GM23338 (cell line): ENCODE measurements at regions not wholly inside any gene's neighbourhood (a gene's known extent, or its start where the extent isn't known, plus 50 kb on each side); places are given as distances from the start of the nearest gene placed in this dataset.

Experiments used
- ATAC-seq: fragments of 200-7000 bp; cut with Tn5 transposase; 3 replicates; pipeline ENCODE4 v1.9.1; 2020
- DNase-seq: peaks from one replicate; pipeline ENCODE4 v3.0.0-alpha.2; 2015; ENCODE audit warnings: low spot score
- H2AFZ ChIP-seq: fragments of 200-600 bp; sonication (generic); 2 replicates; pipeline ENCODE4 v1.8.0; 2016; ENCODE audit warnings: antibody characterized with exemption, mild to moderate bottlenecking, moderate library complexity
- H3F3A ChIP-seq: fragments of 200-600 bp; sonication (generic); replicated peaks from 2 replicates; pipeline ENCODE4 v1.8.0; 2017; ENCODE audit warnings: antibody characterized with exemption, mixed run types, low read depth
- H3K27ac ChIP-seq: fragments of 200-600 bp; sonication (generic); 2 replicates; pipeline ENCODE4 v1.6.1; 2016; ENCODE audit warnings: low read depth
- H3K27me3 ChIP-seq: fragments of 200-600 bp; sonication (generic); 2 replicates; pipeline ENCODE4 v1.8.0; 2016; ENCODE audit warnings: mild to moderate bottlenecking, mixed run types, moderate library complexity; ENCODE audit not compliant: insufficient read depth
- H3K36me3 ChIP-seq: fragments of 200-600 bp; sonication (generic); 2 replicates; pipeline ENCODE4 v1.8.0; 2016; ENCODE audit warnings: mild to moderate bottlenecking; ENCODE audit not compliant: insufficient read depth
- H3K4me1 ChIP-seq: fragments of 200-600 bp; sonication (generic); 2 replicates; pipeline ENCODE4 v1.8.0; 2016; ENCODE audit warnings: mild to moderate bottlenecking, moderate library complexity; ENCODE audit not compliant: insufficient read depth
- H3K4me2 ChIP-seq: fragments of 200-600 bp; sonication (generic); 2 replicates; pipeline ENCODE4 v1.7.1; 2017; ENCODE audit warnings: mixed run types
- H3K4me3 ChIP-seq: fragments of 200-600 bp; sonication (generic); 2 replicates; pipeline ENCODE4 v1.6.1; 2016; ENCODE audit warnings: mixed run types
- H3K79me2 ChIP-seq: fragments of 200-600 bp; sonication (generic); replicated peaks from 2 replicates; pipeline ENCODE4 v1.8.0; 2017; ENCODE audit warnings: mild to moderate bottlenecking; ENCODE audit not compliant: insufficient read depth
- H3K9me2 ChIP-seq: fragments of 200-600 bp; sonication (generic); 2 replicates; pipeline ENCODE4 v1.8.0; 2017; ENCODE audit not compliant: insufficient read depth
- H4K20me1 ChIP-seq: fragments of 200-600 bp; sonication (generic); replicated peaks from 2 replicates; pipeline ENCODE4 v1.8.0; 2017; ENCODE audit warnings: mild to moderate bottlenecking; ENCODE audit not compliant: insufficient read depth
- H3K27ac Mint-ChIP-seq: 2 replicates; pipeline ENCODE4 v1.8.0; 2020; ENCODE audit warnings: inconsistent platforms, mild to moderate bottlenecking, moderate library complexity, mixed read lengths
- H3K27me3 Mint-ChIP-seq: 3 replicates; pipeline ENCODE4 v1.8.0; 2022; ENCODE audit warnings: low read depth, mild to moderate bottlenecking, moderate library complexity, mixed read lengths, inconsistent platforms; ENCODE audit not compliant: insufficient read depth, poor library complexity
- H3K36me3 Mint-ChIP-seq: 3 replicates; pipeline ENCODE4 v1.8.0; 2021; ENCODE audit warnings: low read depth, mild to moderate bottlenecking, inconsistent platforms, moderate library complexity, mixed read lengths
- H3K4me1 Mint-ChIP-seq: 3 replicates; pipeline ENCODE4 v1.8.0; 2020; ENCODE audit warnings: mild to moderate bottlenecking, inconsistent platforms, mixed read lengths
- H3K4me3 Mint-ChIP-seq: 3 replicates; pipeline ENCODE4 v1.8.0; 2021; ENCODE audit warnings: moderate library complexity, mild to moderate bottlenecking, inconsistent platforms, mixed read lengths
- H3K9me3 Mint-ChIP-seq: 3 replicates; pipeline ENCODE4 v1.8.0; 2020; ENCODE audit warnings: moderate library complexity, mild to moderate bottlenecking, inconsistent platforms, mixed read lengths
- ETS1 ChIP-seq: IDR thresholded peaks from 2 replicates; pipeline ENCODE4 v1.6.1; 2016; ENCODE audit warnings: antibody characterized with exemption
- EZH2 ChIP-seq: fragments of 200-600 bp; sonication (generic); IDR thresholded peaks from one replicate; pipeline ENCODE4 v1.8.0; 2017; ENCODE audit warnings: antibody characterized with exemption, mild to moderate bottlenecking, low read depth; ENCODE audit not compliant: unreplicated experiment
- EZH2phosphoT487 ChIP-seq: fragments of 200-600 bp; sonication (generic); IDR thresholded peaks from one replicate; pipeline ENCODE4 v1.8.1; 2018; ENCODE audit warnings: antibody characterized with exemption; ENCODE audit not compliant: unreplicated experiment
- JUNB ChIP-seq: IDR thresholded peaks from one replicate; pipeline ENCODE4 v1.6.1; 2016; ENCODE audit warnings: antibody characterized with exemption; ENCODE audit not compliant: unreplicated experiment
- ZNF331 ChIP-seq: fragments of 250-450 bp; sonication (Bioruptor Pico); IDR thresholded peaks from 2 replicates; pipeline ENCODE4 v1.5.0; 2020; ENCODE audit warnings: low read depth, mild to moderate bottlenecking, moderate library complexity
- TF ChIP-seq, protein P1 (sequence below), 2 experiments: fragments of 200-600 bp in 1 of 2; sonication (generic) in 1 of 2; conservative IDR thresholded peaks; 2 replicates each; pipeline versions ENCODE4 v1.5.1 to v1.6.1; 2016 to 2017; ENCODE audit warnings: antibody characterized with exemption in 2 of 2, low read depth in 2 of 2, mild to moderate bottlenecking in 2 of 2, moderate library complexity in 1 of 2
- TF ChIP-seq, protein P2 (sequence below): IDR thresholded peaks from one replicate; pipeline ENCODE4 v1.6.1; 2018; ENCODE audit warnings: antibody characterized with exemption; ENCODE audit not compliant: unreplicated experiment

- TF ChIP-seq, protein P1, sequence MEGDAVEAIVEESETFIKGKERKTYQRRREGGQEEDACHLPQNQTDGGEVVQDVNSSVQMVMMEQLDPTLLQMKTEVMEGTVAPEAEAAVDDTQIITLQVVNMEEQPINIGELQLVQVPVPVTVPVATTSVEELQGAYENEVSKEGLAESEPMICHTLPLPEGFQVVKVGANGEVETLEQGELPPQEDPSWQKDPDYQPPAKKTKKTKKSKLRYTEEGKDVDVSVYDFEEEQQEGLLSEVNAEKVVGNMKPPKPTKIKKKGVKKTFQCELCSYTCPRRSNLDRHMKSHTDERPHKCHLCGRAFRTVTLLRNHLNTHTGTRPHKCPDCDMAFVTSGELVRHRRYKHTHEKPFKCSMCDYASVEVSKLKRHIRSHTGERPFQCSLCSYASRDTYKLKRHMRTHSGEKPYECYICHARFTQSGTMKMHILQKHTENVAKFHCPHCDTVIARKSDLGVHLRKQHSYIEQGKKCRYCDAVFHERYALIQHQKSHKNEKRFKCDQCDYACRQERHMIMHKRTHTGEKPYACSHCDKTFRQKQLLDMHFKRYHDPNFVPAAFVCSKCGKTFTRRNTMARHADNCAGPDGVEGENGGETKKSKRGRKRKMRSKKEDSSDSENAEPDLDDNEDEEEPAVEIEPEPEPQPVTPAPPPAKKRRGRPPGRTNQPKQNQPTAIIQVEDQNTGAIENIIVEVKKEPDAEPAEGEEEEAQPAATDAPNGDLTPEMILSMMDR (conservative IDR thresholded peaks at IDR 0.05; ENCODE audit: low read depth in 2 of 2) = no peak
- no peak for TF ChIP-seq EZH2
- no peak for TF ChIP-seq ETS1
- no peak for TF ChIP-seq EZH2phosphoT487
Observed at GRCh38 chr2:5897249-5897648, 205.1 kb downstream of the SOX11 start (continued).

DNA sequence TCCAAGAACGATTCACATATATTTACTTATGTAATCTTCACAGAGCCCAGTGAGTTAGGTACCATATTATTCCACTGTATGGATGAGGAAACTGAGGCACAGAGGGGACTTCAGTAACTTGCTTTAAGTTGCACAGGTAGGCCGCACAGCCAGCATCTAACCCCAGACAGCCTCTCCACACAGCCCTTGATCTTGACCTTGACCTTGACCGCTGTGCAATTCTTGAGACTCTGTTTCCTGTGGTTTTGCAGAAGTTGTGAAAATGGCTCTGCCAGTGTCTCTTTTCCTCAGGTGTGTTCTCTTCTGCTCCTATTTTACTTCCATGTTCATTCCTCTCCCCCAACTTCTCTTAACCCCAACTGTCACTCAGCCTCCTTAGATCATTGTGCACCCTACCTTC lies 206.5 kb downstream of the SOX11 start:
- Histone ChIP-seq H3K79me2 (no peaks in the 10 kb centered on the region), H3F3A (no peaks in the 10 kb centered on the region), H3K9me2 (0 out of 2 replicates have a peak, but pooled peaks cover 3% of the 10 kb centered on the region), H2AFZ (no peak overlapping the region), H4K20me1 (no peaks in the 10 kb centered on the region), H3K4me3 (no peak overlapping the region), H3K4me2 (no peak overlapping the region), H3K36me3 (no peaks in the 10 kb centered on the region), H3K4me1 (no peaks in the 10 kb centered on the region), H3K27me3 (no peaks in the 10 kb centered on the region), H3K27ac (no peak overlapping the region)
- no peak for DNase-seq
- Mint-ChIP-seq H3K4me1 (no peaks in the 10 kb centered on the region), H3K27ac (no peak overlapping the region), H3K9me3 (peaks cover 12% of the 10 kb centered on the region), H3K4me3 (no peak overlapping the region), H3K36me3 (no peaks in the 10 kb centered on the region), H3K27me3 (no peaks in the 10 kb centered on the region)
- TF ChIP-seq ZNF331 = no peak
- TF ChIP-seq, protein P1 (conservative IDR thresholded peaks at IDR 0.05; ENCODE audit: low read depth in 2 of 2) = no peak
- TF ChIP-seq, protein P2, sequence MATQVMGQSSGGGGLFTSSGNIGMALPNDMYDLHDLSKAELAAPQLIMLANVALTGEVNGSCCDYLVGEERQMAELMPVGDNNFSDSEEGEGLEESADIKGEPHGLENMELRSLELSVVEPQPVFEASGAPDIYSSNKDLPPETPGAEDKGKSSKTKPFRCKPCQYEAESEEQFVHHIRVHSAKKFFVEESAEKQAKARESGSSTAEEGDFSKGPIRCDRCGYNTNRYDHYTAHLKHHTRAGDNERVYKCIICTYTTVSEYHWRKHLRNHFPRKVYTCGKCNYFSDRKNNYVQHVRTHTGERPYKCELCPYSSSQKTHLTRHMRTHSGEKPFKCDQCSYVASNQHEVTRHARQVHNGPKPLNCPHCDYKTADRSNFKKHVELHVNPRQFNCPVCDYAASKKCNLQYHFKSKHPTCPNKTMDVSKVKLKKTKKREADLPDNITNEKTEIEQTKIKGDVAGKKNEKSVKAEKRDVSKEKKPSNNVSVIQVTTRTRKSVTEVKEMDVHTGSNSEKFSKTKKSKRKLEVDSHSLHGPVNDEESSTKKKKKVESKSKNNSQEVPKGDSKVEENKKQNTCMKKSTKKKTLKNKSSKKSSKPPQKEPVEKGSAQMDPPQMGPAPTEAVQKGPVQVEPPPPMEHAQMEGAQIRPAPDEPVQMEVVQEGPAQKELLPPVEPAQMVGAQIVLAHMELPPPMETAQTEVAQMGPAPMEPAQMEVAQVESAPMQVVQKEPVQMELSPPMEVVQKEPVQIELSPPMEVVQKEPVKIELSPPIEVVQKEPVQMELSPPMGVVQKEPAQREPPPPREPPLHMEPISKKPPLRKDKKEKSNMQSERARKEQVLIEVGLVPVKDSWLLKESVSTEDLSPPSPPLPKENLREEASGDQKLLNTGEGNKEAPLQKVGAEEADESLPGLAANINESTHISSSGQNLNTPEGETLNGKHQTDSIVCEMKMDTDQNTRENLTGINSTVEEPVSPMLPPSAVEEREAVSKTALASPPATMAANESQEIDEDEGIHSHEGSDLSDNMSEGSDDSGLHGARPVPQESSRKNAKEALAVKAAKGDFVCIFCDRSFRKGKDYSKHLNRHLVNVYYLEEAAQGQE = no peak
- TF ChIP-seq JUNB = no peak
- TF ChIP-seq ETS1 = no peak
- ATAC-seq = no peak
